NCI-H748 (cell line): ENCODE measurements at regions not wholly inside any gene's neighbourhood (a gene's known extent, or its start where the extent isn't known, plus 50 kb on each side); places are given as distances from the start of the nearest gene placed in this dataset.
A peak's percentile ranks its signal among the peaks of the same experiment; 100 is the strongest.

Experiments
- DNase-seq: peaks from one replicate; lab custom pipeline; 2025; ENCODE audit not compliant: unreplicated experiment; lab: John Stamatoyannopoulos, UW

GRCh38 chr14:58833634-58834378 lies 196.0 kb downstream of the DACT1 start:
- DNase-seq = no peak

- DNase-seq = no peak
Measured at GRCh38 chr14:58836303-58836974, 198.7 kb downstream of the DACT1 start.

- DNase-seq = no peak
Measured at GRCh38 chr14:58839233-58839632, 201.5 kb downstream of the DACT1 start.

- peak; percentile 97 for DNase-seq
Measured at GRCh38 chr14:58844544-58844943, 206.8 kb downstream of the DACT1 start.

GRCh38 chr14:58846682-58847465 lies 209.1 kb downstream of the DACT1 start:
- DNase-seq = peak; percentile 5

GRCh38 chr14:58848365-58848764 lies 210.6 kb downstream of the DACT1 start:
- no peak for DNase-seq

GRCh38 chr14:58849601-58850000 lies 211.8 kb downstream of the DACT1 start:
- no peak for DNase-seq

GRCh38 chr14:58850011-58850410 lies 212.2 kb downstream of the DACT1 start:
- DNase-seq = no peak

- DNase-seq = no peak
Measured at GRCh38 chr14:58861586-58861985, 223.8 kb downstream of the DACT1 start.

GRCh38 chr14:58862416-58863160 lies 224.8 kb downstream of the DACT1 start:
- no peak for DNase-seq

GRCh38 chr14:58863661-58864345 lies 226.0 kb downstream of the DACT1 start:
- no peak for DNase-seq

GRCh38 chr14:58864751-58865513 lies 227.2 kb downstream of the DACT1 start:
- DNase-seq = no peak

- DNase-seq = no peak
Measured at GRCh38 chr14:58865514-58866281, 227.9 kb downstream of the DACT1 start.

- no peak for DNase-seq
Measured at GRCh38 chr14:58866391-58866790, 228.6 kb downstream of the DACT1 start.

GRCh38 chr14:58870961-58871360 lies 233.2 kb downstream of the DACT1 start:
- DNase-seq = no peak

GRCh38 chr14:58871573-58871972 lies 233.8 kb downstream of the DACT1 start:
- no peak for DNase-seq

- DNase-seq = no peak
Measured at GRCh38 chr14:58872061-58872460, 234.3 kb downstream of the DACT1 start.

- DNase-seq = peak; percentile 82
Measured at GRCh38 chr14:58873228-58873953, 235.6 kb downstream of the DACT1 start.
